ENCODE measurements at regions not wholly inside any gene's neighbourhood (a gene's known extent, or its start where the extent isn't known, plus 50 kb on each side); places are given as distances from the start of the nearest gene placed in this dataset.

DNA sequence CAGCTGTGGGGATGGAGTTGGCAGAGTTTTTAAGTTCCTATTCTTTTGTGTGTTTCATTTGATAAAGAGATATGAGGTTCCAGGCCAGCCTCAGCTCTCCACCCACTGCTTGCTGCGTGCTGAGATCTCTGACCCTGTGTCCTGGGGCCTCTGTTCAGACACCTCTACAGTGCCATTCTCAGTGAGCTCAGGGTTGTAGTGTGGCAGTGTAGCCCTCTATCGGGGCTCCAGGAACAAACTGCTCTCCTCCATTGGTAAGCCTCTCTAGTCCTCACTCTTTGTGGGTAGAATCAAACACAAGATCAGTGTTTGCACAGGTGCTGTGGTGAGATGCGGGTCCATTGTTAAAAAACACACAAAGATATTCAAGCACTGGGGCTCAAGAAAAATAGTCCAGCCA, 386.6 kb upstream of the RPS23 start:
- POLR2A ChIA-PET (ENCODE audit: partially characterized antibody) = interaction anchor here (1.0 kb wide), 1 partner anchor 9 kb away, joined by 3 read pairs; no protein-coding TSS in a partner anchor
- no peak overlapping the region for H4K5ac ChIP-seq (ENCODE audit: insufficient read length, low read depth, low read length)
- H4K8ac ChIP-seq (ENCODE audit: extremely low read depth, insufficient read depth, low read length) = no peak overlapping the region
- H3K4me1 ChIP-seq (replicated peaks in 1 of 4; ENCODE audit: control insufficient read depth in 3 of 4, insufficient read depth in 4 of 4, low read length in 3 of 4) = no peaks in the 10 kb centered on the region; a peak in 1 of 7 replicates
- no peak overlapping the region for H3K18ac ChIP-seq (ENCODE audit: extremely low read depth, low read length)
- no peak overlapping the region for H3K27ac ChIP-seq (ENCODE audit: low read depth, low read length)
- no peak overlapping the region for H3K14ac ChIP-seq (ENCODE audit: insufficient read length)
- no peak overlapping the region for H2BK12ac ChIP-seq (ENCODE audit: low read depth, low read length)
- H3K9ac ChIP-seq (replicated peaks in 1 of 4; ENCODE audit: extremely low read depth in 1 of 4, low read depth in 3 of 4, low read length in 3 of 4) = no peak overlapping the region
- 97% methylated on average over 3 of the region's 3 CpGs; no CpG with 5 or more reads in 1 of the 2 experiments for WGBS, 2 experiments (ENCODE audit: extremely low coverage in 1 of 2, insufficient coverage in 1 of 2, insufficient read length in 1 of 2, insufficient replicate concordance in 2 of 2, low coverage in 1 of 2, low lambda C conversion rate in 2 of 2, missing lambda C conversion rate in 1 of 2)
- 0 out of 2 replicates have a peak overlapping the region, but pooled peaks have one; percentile 64 for H2AFZ ChIP-seq (ENCODE audit: low read length)
- H2BK15ac ChIP-seq (ENCODE audit: low read length) = no peak overlapping the region
- DNase-seq (ENCODE audit: low read depth in 1 of 2, low spot score in 2 of 2) (no peak), FAIRE-seq (no peak)
- no peak overlapping the region for H2BK5ac ChIP-seq (ENCODE audit: low read depth, low read length)
- H3K9me3 ChIP-seq (ENCODE audit: insufficient read depth in 2 of 2, low read depth in 1 of 2, low read length in 1 of 2) = no peaks in the 10 kb centered on the region
- no peaks in the 10 kb centered on the region for H3K36me3 ChIP-seq (ENCODE audit: control insufficient read depth in 2 of 4, insufficient read depth in 4 of 4, low read length in 3 of 4)
- CTCF ChIA-PET (ENCODE audit: partially characterized antibody) = interaction anchor here (1.5 kb wide), 1 partner anchor 312 kb away, joined by 5 read pairs; no protein-coding TSS in a partner anchor
- no peaks in the 10 kb centered on the region for H3K79me2 ChIP-seq (ENCODE audit: control insufficient read depth in 1 of 2, insufficient read depth in 2 of 2, low read length in 2 of 2)
- H2BK20ac ChIP-seq (ENCODE audit: low read length) = no peak overlapping the region
- H3K23me2 ChIP-seq (ENCODE audit: low read depth, low read length) = no peaks in the 10 kb centered on the region
- H3K4me2 ChIP-seq (ENCODE audit: insufficient read depth in 1 of 2, low read depth in 2 of 2, low read length in 2 of 2) = no peak overlapping the region
- H3K27me3 ChIP-seq (replicated peaks in 1 of 4; ENCODE audit: control insufficient read depth in 3 of 4, extremely low read depth in 1 of 4, insufficient read depth in 3 of 4, low read length in 3 of 4) = no peaks in the 10 kb centered on the region
- H3K56ac ChIP-seq (replicated peaks; ENCODE audit: insufficient read length, low read depth, low read length) = no peak overlapping the region
- no peaks in the 10 kb centered on the region for H4K20me1 ChIP-seq (replicated peaks in 1 of 2; ENCODE audit: control insufficient read depth in 1 of 2, insufficient read depth in 2 of 2, low read length in 2 of 2)
- no peak overlapping the region for H2AK5ac ChIP-seq (ENCODE audit: low read depth, low read length)
- no peak overlapping the region for H3K23ac ChIP-seq (ENCODE audit: insufficient read length)
- TF ChIP-seq KDM5A (IDR thresholded peaks at IDR 0.05; ENCODE audit: low read length) (no peak), TAF1 (IDR thresholded peaks at IDR 0.05; ENCODE audit: low read depth, low read length) (no peak), RNF2 (IDR thresholded peaks at IDR 0.05; ENCODE audit: borderline replicate concordance, low read depth, low read length, missing control alignments, poor library complexity, severe bottlenecking) (no peak), POLR2AphosphoS5 (IDR thresholded peaks at IDR 0.05; ENCODE audit: low read depth, low read length) (no peak)
- no peak overlapping the region for H3K4me3 ChIP-seq (ENCODE audit: extremely low read depth in 1 of 4, insufficient read depth in 2 of 4, low read depth in 3 of 4, low read length in 4 of 4)
- no peaks in the 10 kb centered on the region for H3K79me1 ChIP-seq (ENCODE audit: low read depth, low read length)
- H2BK120ac ChIP-seq (replicated peaks; ENCODE audit: low read depth, low read length) = no peak overlapping the region
- H3K4ac ChIP-seq (replicated peaks; ENCODE audit: insufficient read length, low read depth, low read length) = no peak overlapping the region
- no peak overlapping the region for H4K91ac ChIP-seq (replicated peaks; ENCODE audit: insufficient read length, low read length)

All from H1 (cell line).